Fibroblast of skin of left biceps (primary cell): ENCODE measurements at regions not wholly inside any gene's neighbourhood (a gene's known extent, or its start where the extent isn't known, plus 50 kb on each side); places are given as distances from the start of the nearest gene placed in this dataset.
A peak's percentile ranks its signal among the peaks of the same experiment; 100 is the strongest.

ENCODE experiments used
- DNase-seq, 2 experiments: peaks; one replicate each; pipeline ENCODE4 v3.0.0-alpha.2; 2013; ENCODE audit warnings: low read depth in 2 of 2

- DNase-seq, result peak in 1 of 2 experiments; percentile 11
Measured at GRCh38 chr9:13354733-13355132, 75.2 kb upstream of the MPDZ start.

DNA sequence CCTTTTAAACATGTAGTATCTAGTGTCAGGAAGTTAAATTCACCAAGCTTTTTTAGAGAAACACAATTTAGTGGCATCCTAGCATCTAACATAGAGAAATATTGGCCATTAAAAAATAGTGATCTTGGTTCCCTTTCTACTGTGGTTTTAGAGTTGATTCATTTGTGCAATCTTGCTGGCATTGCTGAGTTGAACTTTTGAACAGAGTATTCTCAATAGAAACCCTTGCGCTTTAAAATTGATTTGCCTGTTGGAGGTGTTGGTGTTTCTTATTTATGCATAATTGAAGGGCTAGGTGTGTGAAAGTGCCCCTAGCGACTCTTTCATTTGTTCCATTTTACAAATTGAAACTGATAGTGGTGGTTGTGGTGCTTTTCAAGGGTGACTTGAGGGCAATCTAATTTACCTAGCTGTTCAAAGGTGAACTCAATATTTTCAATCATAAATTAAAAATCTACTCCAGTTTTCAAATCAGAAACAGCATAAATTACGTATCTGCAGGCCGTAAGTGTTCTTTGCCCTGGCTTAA lies 73.0 kb upstream of the MPDZ start:
- no peak for DNase-seq

DNA sequence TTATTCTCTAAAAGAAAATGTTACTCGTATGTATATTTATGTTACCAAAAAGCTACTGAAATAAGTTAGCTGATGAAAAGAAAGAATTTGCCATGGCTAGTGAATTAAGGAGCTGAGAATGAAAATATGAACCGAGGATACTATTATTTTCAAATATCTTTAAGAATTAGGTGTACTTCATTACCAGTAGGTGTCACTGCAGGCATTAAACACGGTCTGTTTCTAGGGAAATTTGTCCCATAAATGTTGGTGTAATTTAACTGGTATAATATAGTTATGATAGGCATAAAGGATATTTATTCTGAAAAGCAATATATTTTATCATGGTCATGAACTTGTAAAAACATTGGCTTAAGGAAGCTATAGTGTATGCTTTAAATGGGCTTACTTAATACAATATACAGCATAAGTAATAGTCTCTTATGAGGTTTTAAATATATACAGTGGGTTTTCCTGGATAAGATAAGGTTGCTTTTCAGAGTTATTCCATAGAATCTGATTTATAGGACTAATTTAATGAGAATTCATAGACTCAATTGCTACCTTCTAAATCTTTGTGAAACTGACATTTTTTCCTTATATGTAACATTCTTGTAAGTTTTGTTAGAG lies 72.4 kb upstream of the MPDZ start:
- peak in 1 of 2 experiments; percentile 31 for DNase-seq

- DNase-seq, result no peak
Measured at GRCh38 chr9:13332571-13332970, 53.1 kb upstream of the MPDZ start.

GRCh38 chr9:13331320-13331719 lies 51.8 kb upstream of the MPDZ start:
- no peak for DNase-seq

- DNase-seq, result no peak
Measured at GRCh38 chr9:13330396-13331004, 51.0 kb upstream of the MPDZ start.
